HG03439 (cell line): ENCODE measurements at regions not wholly inside any gene's neighbourhood (a gene's known extent, or its start where the extent isn't known, plus 50 kb on each side); places are given as distances from the start of the nearest gene placed in this dataset.
"Not testable (repeated sequence)": the region's sequence is repeated elsewhere in the genome, so short reads cannot be mapped to it uniquely, and the experiment has no call there.

Experiments used
- ATAC-seq: cut with Tn5 transposase; IDR thresholded peaks from one replicate; pipeline ENCODE4 v1.9.1; 2021; ENCODE audit warnings: mild to moderate bottlenecking, moderate library complexity; ENCODE audit not compliant: unreplicated experiment

GRCh38 chr2:171266102-171266501 lies 105.4 kb upstream of the TLK1 start:
- no peak for ATAC-seq

DNA sequence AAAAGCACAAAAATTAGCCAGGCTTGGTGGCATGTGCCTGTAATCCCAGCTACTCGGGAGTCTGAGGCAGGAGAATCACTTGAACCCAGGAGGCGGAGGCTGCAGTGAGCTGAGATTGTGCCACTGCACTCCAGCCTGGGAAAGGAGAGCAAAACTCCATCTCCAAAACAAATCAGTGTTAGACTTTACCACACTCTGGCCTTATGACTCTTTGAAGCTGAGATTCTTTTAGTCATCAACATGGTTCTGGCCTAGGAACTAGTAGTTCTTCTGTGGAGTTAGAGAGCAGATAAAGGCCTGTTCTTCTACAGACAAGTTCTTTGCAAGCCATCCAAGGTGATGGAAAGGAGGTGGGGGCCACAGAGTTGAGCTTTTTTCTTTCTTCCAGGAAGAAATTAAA lies 100.8 kb upstream of the TLK1 start:
- not testable (repeated sequence) for ATAC-seq

GRCh38 chr2:171260471-171261424 lies 100.1 kb upstream of the TLK1 start:
- ATAC-seq, result peak; percentile 59

- ATAC-seq, result no peak
Measured at GRCh38 chr2:171254666-171255065, 94.0 kb upstream of the TLK1 start.

- ATAC-seq, result no peak
Measured at GRCh38 chr2:171253900-171254650, 93.4 kb upstream of the TLK1 start.

- ATAC-seq, result no peak
Measured at GRCh38 chr2:171253279-171253678, 92.6 kb upstream of the TLK1 start.

GRCh38 chr2:171249689-171250088 lies 89.0 kb upstream of the TLK1 start:
- ATAC-seq, result no peak

DNA sequence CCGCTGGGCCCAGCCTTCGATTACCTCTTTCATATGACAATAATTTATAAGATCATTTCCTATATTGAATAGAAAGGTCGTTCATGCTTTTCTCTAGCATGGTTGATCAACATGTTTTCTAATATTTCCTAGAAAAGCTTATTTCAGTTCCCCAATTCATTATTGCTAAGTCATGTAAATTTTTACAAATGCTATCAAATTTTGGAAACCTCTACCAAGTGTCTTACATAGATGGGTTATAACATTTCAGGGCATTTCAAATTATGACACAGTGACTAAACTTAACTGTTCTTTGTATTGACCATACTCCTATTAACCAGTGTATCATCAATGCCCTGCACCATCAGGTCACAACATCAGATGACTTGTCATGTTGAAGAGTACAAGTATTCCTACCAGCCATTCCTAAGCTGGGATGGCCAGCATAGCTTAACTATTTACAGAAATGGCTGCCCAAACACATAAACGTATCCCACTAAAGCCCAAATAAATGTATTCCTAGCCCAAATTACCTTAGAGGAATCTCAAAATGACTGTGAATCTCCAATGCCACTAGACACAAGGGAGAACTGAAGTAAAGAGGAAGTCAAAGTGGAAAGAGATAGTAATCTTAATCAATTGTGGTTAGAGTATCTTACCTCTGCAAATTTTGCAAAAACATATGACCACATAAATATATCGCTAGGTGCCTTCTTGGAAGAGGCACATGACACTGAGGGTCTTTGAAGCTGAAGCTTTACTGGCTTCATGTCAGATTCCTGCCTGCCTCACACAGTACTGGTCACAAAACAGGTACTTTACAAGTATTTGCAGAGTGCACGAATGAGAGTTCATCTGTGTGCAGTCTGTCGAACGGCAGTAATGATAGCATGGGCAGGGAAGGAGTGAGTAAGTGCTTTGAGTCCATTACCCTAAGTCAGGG lies 87.3 kb upstream of the TLK1 start:
- no peak for ATAC-seq

DNA sequence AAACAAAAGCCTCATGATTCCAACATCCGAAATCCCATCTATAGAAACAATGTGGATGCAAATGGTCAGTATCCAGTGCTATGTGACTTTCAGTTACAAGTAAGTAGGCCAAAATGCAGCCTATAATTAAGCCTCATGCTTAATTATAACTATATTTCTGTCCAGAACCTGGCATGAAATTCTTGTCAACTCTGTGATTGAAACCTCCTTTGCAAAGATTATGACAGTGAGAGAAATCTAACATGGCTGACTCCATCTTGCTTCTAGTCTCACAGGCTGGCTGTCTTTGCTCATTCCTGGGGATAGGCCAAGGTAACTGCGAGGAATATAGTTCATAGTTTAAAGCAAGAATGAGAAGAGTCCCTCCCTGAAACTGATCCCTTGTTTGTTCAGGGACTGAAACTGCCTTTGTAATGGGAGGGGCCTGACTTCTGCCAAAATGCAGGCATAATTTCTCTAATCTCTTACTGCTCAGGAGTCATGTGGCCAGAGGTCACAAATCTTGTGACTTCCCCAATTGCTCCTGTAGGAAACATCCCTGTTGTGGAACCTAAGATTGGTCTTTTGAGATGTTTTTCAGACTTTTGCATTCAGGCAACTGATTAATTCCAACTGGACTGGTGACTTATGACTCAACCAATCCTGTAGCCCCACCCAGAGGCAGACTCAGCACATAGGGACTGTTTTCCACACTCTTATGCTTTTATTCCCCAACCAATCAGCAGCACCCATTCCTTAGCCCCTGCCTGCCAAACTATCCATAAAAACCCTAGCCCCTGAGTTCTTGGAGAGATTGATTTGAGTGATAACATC lies 84.5 kb upstream of the TLK1 start:
- ATAC-seq, result no peak

GRCh38 chr2:171244466-171244969 lies 83.8 kb upstream of the TLK1 start:
- ATAC-seq, result no peak

DNA sequence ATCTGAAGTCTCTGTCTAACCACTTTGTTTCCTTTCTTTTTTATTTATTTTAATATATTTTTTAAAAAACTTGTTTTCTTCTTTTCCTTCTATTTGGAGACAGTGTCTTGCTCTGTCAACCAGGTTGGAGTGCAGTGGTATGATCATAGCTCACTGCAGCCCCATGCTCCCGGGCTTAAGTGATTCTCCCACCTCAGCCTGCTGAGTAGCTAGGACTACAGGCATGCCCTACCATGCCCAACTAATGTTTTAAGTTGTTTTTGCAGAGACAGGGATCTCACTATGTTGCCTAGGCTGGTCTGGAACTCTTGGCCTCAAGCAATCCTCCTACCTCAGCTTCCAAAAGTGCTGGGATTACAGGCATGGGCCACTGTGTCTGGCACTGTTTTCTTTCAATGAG lies 81.1 kb upstream of the TLK1 start:
- no peak for ATAC-seq

- no peak for ATAC-seq
Measured at GRCh38 chr2:171238946-171239345, 78.3 kb upstream of the TLK1 start.

GRCh38 chr2:171237751-171238505 lies 77.2 kb upstream of the TLK1 start:
- no peak for ATAC-seq

GRCh38 chr2:171235262-171235881 lies 74.7 kb upstream of the TLK1 start:
- no peak for ATAC-seq

DNA sequence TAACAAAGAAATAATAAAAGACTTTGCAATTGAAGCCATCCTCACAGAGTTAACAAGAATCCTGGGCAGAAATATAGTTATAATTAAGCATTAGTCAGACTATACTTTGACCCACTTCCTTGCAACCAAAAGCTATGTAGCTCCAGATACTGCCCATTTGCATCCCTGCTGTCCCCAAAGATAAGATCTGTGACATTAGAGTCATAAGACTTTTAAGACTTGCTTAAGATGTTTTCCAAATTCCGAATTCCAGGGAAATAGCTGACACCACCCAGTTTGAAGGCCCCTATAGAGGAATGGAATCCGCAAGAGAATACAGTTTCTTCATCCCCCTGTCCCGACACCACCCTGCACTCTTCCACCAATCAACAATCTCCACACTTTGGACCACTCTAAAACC lies 69.5 kb upstream of the TLK1 start:
- ATAC-seq, result no peak

- no peak for ATAC-seq
Measured at GRCh38 chr2:171228826-171229225, 68.1 kb upstream of the TLK1 start.

DNA sequence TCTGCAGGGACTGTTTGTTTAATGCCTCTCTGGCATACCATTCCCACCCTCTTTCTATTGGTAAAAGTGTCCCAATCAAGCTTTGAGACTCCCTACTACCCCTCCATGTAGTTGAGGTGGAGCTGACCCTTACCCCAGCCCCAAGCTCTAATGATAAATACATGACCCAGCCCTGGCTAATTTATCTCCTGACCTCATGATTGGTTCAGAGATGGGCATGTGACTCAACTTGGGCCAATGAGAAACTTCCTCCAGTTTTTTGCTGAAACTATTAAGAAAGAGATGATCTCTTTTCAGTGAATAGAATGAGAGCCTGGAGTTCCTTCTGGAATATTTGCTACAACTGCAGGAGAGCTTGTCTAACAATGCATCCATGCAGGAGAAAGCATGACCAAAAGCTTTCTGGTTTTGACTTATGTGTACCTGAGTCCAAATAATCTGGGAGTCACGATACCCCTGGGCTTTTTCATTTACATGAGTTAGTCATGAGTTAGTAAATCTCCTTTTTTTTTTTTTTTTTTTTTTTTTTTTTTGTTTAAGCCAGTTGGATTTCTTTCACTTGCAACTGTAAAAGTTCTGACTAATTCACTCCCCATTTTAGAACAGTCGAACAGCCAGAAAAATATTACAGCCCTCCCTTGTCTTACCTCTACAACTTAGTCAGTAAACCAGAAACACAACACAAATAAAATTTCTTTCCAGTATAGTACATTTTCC lies 66.5 kb upstream of the TLK1 start:
- ATAC-seq, result no peak

DNA sequence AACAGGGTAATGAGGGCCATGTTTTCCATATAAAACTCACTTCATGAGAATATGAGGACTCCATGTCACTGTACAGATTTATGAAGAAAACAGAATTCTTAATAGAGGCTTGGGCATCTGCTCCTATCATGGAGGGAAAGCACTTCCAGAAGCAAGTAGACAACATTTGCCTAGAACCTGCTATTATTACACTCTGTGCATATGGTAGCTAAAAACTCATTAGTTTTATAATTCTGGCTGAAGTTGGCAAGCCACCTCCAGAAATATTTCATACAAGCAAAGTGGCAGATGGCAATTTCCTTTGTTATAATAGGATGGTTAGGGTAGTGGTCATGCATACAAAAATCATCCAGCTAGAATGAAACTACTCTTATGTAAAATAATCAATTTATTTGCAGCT lies 65.8 kb upstream of the TLK1 start:
- no peak for ATAC-seq
